ENCODE measurements at regions not wholly inside any gene's neighbourhood (a gene's known extent, or its start where the extent isn't known, plus 50 kb on each side); places are given as distances from the start of the nearest gene placed in this dataset.

DNA sequence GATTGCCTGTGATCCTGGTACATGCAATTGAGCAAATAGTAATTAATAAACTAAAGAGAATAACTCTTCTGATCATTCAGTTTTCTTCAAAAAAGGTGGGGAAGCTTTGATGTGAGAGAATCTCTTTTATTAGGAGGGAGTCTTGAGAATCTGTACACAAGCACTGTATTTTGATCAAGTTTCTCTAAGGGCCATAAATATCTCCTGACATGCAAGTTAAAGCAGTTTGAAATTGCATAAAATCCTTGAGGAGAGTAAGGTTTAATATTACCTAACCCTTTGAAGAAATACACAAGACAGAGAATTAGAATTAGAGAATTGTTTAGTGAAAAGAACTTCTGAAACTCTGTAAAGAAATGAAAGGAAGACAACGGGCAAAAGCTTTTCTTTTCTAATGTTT, 326.9 kb downstream of the FAT4 start:
- ATAC-seq, result no peak
- no peak for TF ChIP-seq RARB (CRISPR knock-in tag; IDR thresholded peaks at IDR 0.05)
- TF ChIP-seq ESRRG (CRISPR knock-in tag; IDR thresholded peaks at IDR 0.05), result no peak
- TF ChIP-seq ZFP30 (CRISPR knock-in tag; IDR thresholded peaks at IDR 0.05), result no peak
- TF ChIP-seq TOX (CRISPR knock-in tag; IDR thresholded peaks at IDR 0.05; ENCODE audit: borderline replicate concordance), result no peak
- TF ChIP-seq ZFP3 (CRISPR knock-in tag; IDR thresholded peaks at IDR 0.05), result no peak
- TF ChIP-seq PPARA (CRISPR knock-in tag; IDR thresholded peaks at IDR 0.05; ENCODE audit: borderline replicate concordance), result no peak
- no peak for TF ChIP-seq TCF4 (CRISPR knock-in tag; IDR thresholded peaks at IDR 0.05; ENCODE audit: borderline replicate concordance)
- no peak for TF ChIP-seq ARNTL (CRISPR knock-in tag; IDR thresholded peaks at IDR 0.05; ENCODE audit: borderline replicate concordance, low read depth)
- TF ChIP-seq ISL1 (CRISPR knock-in tag; IDR thresholded peaks at IDR 0.05), result no peak
- TF ChIP-seq, protein P1, sequence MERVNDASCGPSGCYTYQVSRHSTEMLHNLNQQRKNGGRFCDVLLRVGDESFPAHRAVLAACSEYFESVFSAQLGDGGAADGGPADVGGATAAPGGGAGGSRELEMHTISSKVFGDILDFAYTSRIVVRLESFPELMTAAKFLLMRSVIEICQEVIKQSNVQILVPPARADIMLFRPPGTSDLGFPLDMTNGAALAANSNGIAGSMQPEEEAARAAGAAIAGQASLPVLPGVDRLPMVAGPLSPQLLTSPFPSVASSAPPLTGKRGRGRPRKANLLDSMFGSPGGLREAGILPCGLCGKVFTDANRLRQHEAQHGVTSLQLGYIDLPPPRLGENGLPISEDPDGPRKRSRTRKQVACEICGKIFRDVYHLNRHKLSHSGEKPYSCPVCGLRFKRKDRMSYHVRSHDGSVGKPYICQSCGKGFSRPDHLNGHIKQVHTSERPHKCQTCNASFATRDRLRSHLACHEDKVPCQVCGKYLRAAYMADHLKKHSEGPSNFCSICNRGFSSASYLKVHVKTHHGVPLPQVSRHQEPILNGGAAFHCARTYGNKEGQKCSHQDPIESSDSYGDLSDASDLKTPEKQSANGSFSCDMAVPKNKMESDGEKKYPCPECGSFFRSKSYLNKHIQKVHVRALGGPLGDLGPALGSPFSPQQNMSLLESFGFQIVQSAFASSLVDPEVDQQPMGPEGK (CRISPR knock-in tag; IDR thresholded peaks at IDR 0.05; ENCODE audit: borderline replicate concordance), result no peak
- no peak for TF ChIP-seq BACH2 (CRISPR knock-in tag; IDR thresholded peaks at IDR 0.05; ENCODE audit: borderline replicate concordance)
- TF ChIP-seq, protein P2, sequence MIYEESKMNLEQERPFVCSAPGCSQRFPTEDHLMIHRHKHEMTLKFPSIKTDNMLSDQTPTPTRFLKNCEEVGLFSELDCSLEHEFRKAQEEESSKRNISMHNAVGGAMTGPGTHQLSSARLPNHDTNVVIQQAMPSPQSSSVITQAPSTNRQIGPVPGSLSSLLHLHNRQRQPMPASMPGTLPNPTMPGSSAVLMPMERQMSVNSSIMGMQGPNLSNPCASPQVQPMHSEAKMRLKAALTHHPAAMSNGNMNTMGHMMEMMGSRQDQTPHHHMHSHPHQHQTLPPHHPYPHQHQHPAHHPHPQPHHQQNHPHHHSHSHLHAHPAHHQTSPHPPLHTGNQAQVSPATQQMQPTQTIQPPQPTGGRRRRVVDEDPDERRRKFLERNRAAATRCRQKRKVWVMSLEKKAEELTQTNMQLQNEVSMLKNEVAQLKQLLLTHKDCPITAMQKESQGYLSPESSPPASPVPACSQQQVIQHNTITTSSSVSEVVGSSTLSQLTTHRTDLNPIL (CRISPR knock-in tag; IDR thresholded peaks at IDR 0.05; ENCODE audit: low read depth), result no peak

GRCh38 chr4:125642645-125643044, 327.9 kb downstream of the FAT4 start:
- no peak for TF ChIP-seq CSDC2 (CRISPR knock-in tag; IDR thresholded peaks at IDR 0.05)
- TF ChIP-seq ZFP3 (CRISPR knock-in tag; IDR thresholded peaks at IDR 0.05), result no peak
- TF ChIP-seq, protein P1 (CRISPR knock-in tag; IDR thresholded peaks at IDR 0.05; ENCODE audit: borderline replicate concordance), result no peak
- no peak for TF ChIP-seq POU6F1 (CRISPR knock-in tag; IDR thresholded peaks at IDR 0.05; ENCODE audit: borderline replicate concordance, low read depth)
- no peak for ATAC-seq

DNA sequence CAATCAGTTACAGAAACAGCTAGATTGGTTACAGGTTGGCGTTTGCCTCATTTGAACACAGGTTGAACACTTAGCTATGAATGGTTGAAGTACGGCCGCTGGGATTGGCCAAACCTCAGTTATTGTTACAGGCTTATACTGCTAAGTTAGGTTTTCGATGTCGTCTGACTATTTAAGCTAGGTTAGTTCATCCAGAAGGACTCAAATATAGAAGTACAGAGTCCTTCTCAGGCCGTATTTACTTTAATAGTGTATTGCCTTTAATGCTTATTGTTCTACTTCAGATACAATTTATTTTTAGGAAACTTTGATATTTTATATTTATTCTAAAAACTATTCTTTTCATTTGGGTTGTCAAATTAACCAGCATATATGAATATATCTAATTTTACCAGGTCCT, 334.7 kb downstream of the FAT4 start:
- TF ChIP-seq POU6F1 (CRISPR knock-in tag; IDR thresholded peaks at IDR 0.05; ENCODE audit: borderline replicate concordance, low read depth) (no peak), ZNF8 (CRISPR knock-in tag; IDR thresholded peaks at IDR 0.05) (no peak), ESRRG (CRISPR knock-in tag; IDR thresholded peaks at IDR 0.05) (no peak)
- no peak for ATAC-seq

DNA sequence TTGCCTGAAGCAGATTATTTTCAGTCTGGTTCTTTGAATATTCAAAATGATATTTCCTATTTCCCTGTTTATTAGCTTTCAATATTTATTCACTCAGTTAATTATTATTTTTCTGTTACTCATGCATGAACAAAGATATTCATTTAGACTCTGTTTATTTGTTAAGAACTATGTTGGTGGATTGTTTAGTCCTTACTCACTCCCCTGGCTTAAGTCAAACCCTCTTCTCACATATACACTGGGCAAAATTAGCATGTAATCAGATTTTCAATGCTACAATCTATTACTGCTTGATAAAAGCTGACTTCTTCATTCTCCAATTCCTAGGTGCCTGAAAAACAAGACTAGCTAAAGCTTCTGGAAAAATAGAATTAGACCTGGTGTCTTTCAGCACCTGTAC, 335.8 kb downstream of the FAT4 start:
- no peak for ATAC-seq
- TF ChIP-seq TSHZ2 (CRISPR knock-in tag; IDR thresholded peaks at IDR 0.05), result no peak
- no peak for TF ChIP-seq ZFP3 (CRISPR knock-in tag; IDR thresholded peaks at IDR 0.05)
- no peak for TF ChIP-seq ARNTL (CRISPR knock-in tag; IDR thresholded peaks at IDR 0.05; ENCODE audit: borderline replicate concordance, low read depth)
- no peak for TF ChIP-seq POU6F1 (CRISPR knock-in tag; IDR thresholded peaks at IDR 0.05; ENCODE audit: borderline replicate concordance, low read depth)
- TF ChIP-seq ZNF8 (CRISPR knock-in tag; IDR thresholded peaks at IDR 0.05), result no peak
- no peak for TF ChIP-seq CSDC2 (CRISPR knock-in tag; IDR thresholded peaks at IDR 0.05)
- TF ChIP-seq ESRRG (CRISPR knock-in tag; IDR thresholded peaks at IDR 0.05), result no peak
- TF ChIP-seq, protein P1 (CRISPR knock-in tag; IDR thresholded peaks at IDR 0.05; ENCODE audit: borderline replicate concordance), result no peak
- TF ChIP-seq SNAI2 (CRISPR knock-in tag; IDR thresholded peaks at IDR 0.05), result no peak
- no peak for TF ChIP-seq BACH2 (CRISPR knock-in tag; IDR thresholded peaks at IDR 0.05; ENCODE audit: borderline replicate concordance)
- no peak for TF ChIP-seq OSR1 (CRISPR knock-in tag; IDR thresholded peaks at IDR 0.05)
- TF ChIP-seq ZNF565 (CRISPR knock-in tag; conservative IDR thresholded peaks at IDR 0.05; ENCODE audit: low read depth), result no peak
- TF ChIP-seq RARB (CRISPR knock-in tag; IDR thresholded peaks at IDR 0.05), result no peak
- no peak for TF ChIP-seq PPARA (CRISPR knock-in tag; IDR thresholded peaks at IDR 0.05; ENCODE audit: borderline replicate concordance)
- no peak for TF ChIP-seq ISL1 (CRISPR knock-in tag; IDR thresholded peaks at IDR 0.05)
